ENCODE measurements at regions not wholly inside any gene's neighbourhood (a gene's known extent, or its start where the extent isn't known, plus 50 kb on each side); places are given as distances from the start of the nearest gene placed in this dataset.

GRCh38 chr6:139832493-139833305, 458.3 kb upstream of the CITED2 start:
- no peak for DNase-seq

- no peak for DNase-seq
Observed at GRCh38 chr6:139829576-139829975, 455.1 kb upstream of the CITED2 start.

GRCh38 chr6:139828751-139829519, 454.5 kb upstream of the CITED2 start:
- DNase-seq, result no peak

GRCh38 chr6:139825935-139826374, 451.5 kb upstream of the CITED2 start:
- no peak for DNase-seq

GRCh38 chr6:139824864-139825263, 450.4 kb upstream of the CITED2 start:
- no peak for DNase-seq

- DNase-seq, result no peak
Observed at GRCh38 chr6:139823808-139824126, 449.3 kb upstream of the CITED2 start.

- DNase-seq, result no peak
Observed at GRCh38 chr6:139823099-139823807, 448.8 kb upstream of the CITED2 start.

GRCh38 chr6:139821676-139822223, 447.3 kb upstream of the CITED2 start:
- peak; percentile 16 for DNase-seq

- no peak for DNase-seq
Observed at GRCh38 chr6:139820210-139820609, 445.8 kb upstream of the CITED2 start.

GRCh38 chr6:139819776-139820175, 445.3 kb upstream of the CITED2 start:
- DNase-seq, result no peak

GRCh38 chr6:139812939-139813338, 438.5 kb upstream of the CITED2 start:
- no peak for DNase-seq

- peak; percentile 19 for DNase-seq
Observed at GRCh38 chr6:139801571-139802321, 427.3 kb upstream of the CITED2 start.

- no peak for DNase-seq
Observed at GRCh38 chr6:139800837-139801236, 426.4 kb upstream of the CITED2 start.

- DNase-seq, result no peak
Observed at GRCh38 chr6:139790527-139790926, 416.1 kb upstream of the CITED2 start.

GRCh38 chr6:139784222-139784769, 409.8 kb upstream of the CITED2 start:
- DNase-seq, result no peak

- DNase-seq, result no peak
Observed at GRCh38 chr6:139779988-139780774, 405.7 kb upstream of the CITED2 start.

GRCh38 chr6:139778688-139779087, 404.2 kb upstream of the CITED2 start:
- DNase-seq, result peak; percentile 58

GRCh38 chr6:139778106-139778505, 403.7 kb upstream of the CITED2 start:
- DNase-seq, result no peak

- DNase-seq, result no peak
Observed at GRCh38 chr6:139777202-139777970, 402.9 kb upstream of the CITED2 start.

- DNase-seq, result peak; percentile 48
Observed at GRCh38 chr6:139776041-139776440, 401.6 kb upstream of the CITED2 start.

Measured in tongue (tissue), 1 donor.